ENCODE measurements at regions not wholly inside any gene's neighbourhood (a gene's known extent, or its start where the extent isn't known, plus 50 kb on each side); places are given as distances from the start of the nearest gene placed in this dataset.
A peak's percentile ranks its signal among the peaks of the same experiment; 100 is the strongest.

GRCh38 chr1:70573317-70573843 lies 162.3 kb downstream of the CTH start (continued):
- no peak for TF ChIP-seq MNT (conservative IDR thresholded peaks at IDR 0.05)
- TF ChIP-seq ELF4 (CRISPR knock-in tag; IDR thresholded peaks at IDR 0.05): no peak
- TF ChIP-seq GATA2 (CRISPR knock-in tag; IDR thresholded peaks at IDR 0.05): peak; percentile 57
- no peak for TF ChIP-seq TEAD2 (tag; IDR thresholded peaks at IDR 0.05)
- TF ChIP-seq ATF6 (CRISPR knock-in tag; IDR thresholded peaks at IDR 0.05): no peak
- TF ChIP-seq GATAD2B (IDR thresholded peaks at IDR 0.05; ENCODE audit: borderline replicate concordance): peak; percentile 92
- no peak for TF ChIP-seq SMARCC2 (IDR thresholded peaks at IDR 0.05; ENCODE audit: low read depth)

- Histone ChIP-seq H3K4me1 (replicated peaks in 1 of 2; ENCODE audit: control insufficient read depth in 2 of 2, insufficient read depth in 2 of 2, low read length in 2 of 2) (no peaks in the 10 kb centered on the region), H2AFZ (ENCODE audit: low read depth, low read length) (no peak overlapping the region), H3K36me3 (ENCODE audit: control insufficient read depth, insufficient read depth, low read length) (no peaks in the 10 kb centered on the region), H3K9me1 (ENCODE audit: control insufficient read depth, insufficient read depth, low read length) (no peaks in the 10 kb centered on the region), H3K9me3 (replicated peaks; ENCODE audit: control insufficient read depth, insufficient read depth, low read depth, low read length) (no peaks in the 10 kb centered on the region), H3K4me3 (no peak overlapping the region), H4K20me1 (replicated peaks; ENCODE audit: control insufficient read depth, insufficient read depth, low read length) (no peaks in the 10 kb centered on the region), H3K9ac (ENCODE audit: insufficient read depth in 1 of 2, low read depth in 2 of 2, low read length in 2 of 2) (no peak overlapping the region), H3K27ac (ENCODE audit: extremely low read depth, low read depth, low read length) (no peak overlapping the region), H3K79me2 (ENCODE audit: control insufficient read depth, insufficient read depth, low read length) (no peaks in the 10 kb centered on the region), H3K4me2 (ENCODE audit: insufficient read depth, low read length) (no peak overlapping the region), H3K27me3 (ENCODE audit: control insufficient read depth in 2 of 2, insufficient read depth in 2 of 2, low read length in 2 of 2) (no peaks in the 10 kb centered on the region)
- in situ Hi-C loops (cut with MboI) (no loop called here), intact Hi-C loops (cut with micrococcal nuclease) (no loop called here)
- no TSS peak for BruUV-seq (replicated peaks)
- ChIA-PET CTCF (ENCODE audit: low intra/inter-chr PET ratio) (no interaction called here), POLR2A (no interaction called here)
- FAIRE-seq (no peak), ATAC-seq (no peak), DNase-seq (ENCODE audit: extremely low read depth in 1 of 4, low spot score in 3 of 4) (no peak)
- no peak for TF ChIP-seq HCFC1 (IDR thresholded peaks at IDR 0.05; ENCODE audit: low read depth, low read length)
- no peak for TF ChIP-seq ZNF124 (CRISPR knock-in tag; IDR thresholded peaks at IDR 0.05)
- no peak for TF ChIP-seq ZNF780A (CRISPR knock-in tag; IDR thresholded peaks at IDR 0.05)
- TF ChIP-seq TOE1 (IDR thresholded peaks at IDR 0.05; ENCODE audit: borderline replicate concordance): no peak
- TF ChIP-seq TOE1 (CRISPR knock-in tag; IDR thresholded peaks at IDR 0.05; ENCODE audit: borderline replicate concordance, low read depth): no peak
- TF ChIP-seq RBM34 (IDR thresholded peaks at IDR 0.05; ENCODE audit: borderline replicate concordance, insufficient read depth, low read length): no peak
- no peak for TF ChIP-seq EZH2 (IDR thresholded peaks at IDR 0.05; ENCODE audit: borderline replicate concordance, low read depth, low read length)
- TF ChIP-seq RBM15 (IDR thresholded peaks at IDR 0.05; ENCODE audit: insufficient read depth, low read length): no peak
- no peak for TF ChIP-seq MNT (conservative IDR thresholded peaks at IDR 0.05)
- no peak for TF ChIP-seq PYGO2 (tag; IDR thresholded peaks at IDR 0.05)
These were observed 170.6 kb downstream of the CTH start for GRCh38 chr1:70581661-70582060.

All from K562 (cell line).